ENCODE measurements at regions not wholly inside any gene's neighbourhood (a gene's known extent, or its start where the extent isn't known, plus 50 kb on each side); places are given as distances from the start of the nearest gene placed in this dataset.

GRCh38 chr3:30142946-30143345 is 463.5 kb upstream of the TGFBR2 start:
- no peaks in the 10 kb centered on the region for H3K79me2 ChIP-seq
- H4K20me1 ChIP-seq (ENCODE audit: insufficient read depth, poor library complexity, severe bottlenecking): no peaks in the 10 kb centered on the region
- TF ChIP-seq EZH2phosphoT487 (IDR thresholded peaks at IDR 0.05; ENCODE audit: low read depth, severe bottlenecking, unreplicated experiment): no peak
- no peak for TF ChIP-seq CTCF (IDR thresholded peaks at IDR 0.05; ENCODE audit: poor library complexity)
- TF ChIP-seq EZH2 (IDR thresholded peaks at IDR 0.05; ENCODE audit: borderline replicate concordance): no peak
- no peak for DNase-seq (ENCODE audit: low spot score)
- no peak overlapping the region for H3K4me3 ChIP-seq
- no peaks in the 10 kb centered on the region for H3K27me3 ChIP-seq
- no peaks in the 10 kb centered on the region for H3K9me3 ChIP-seq (ENCODE audit: low read depth)
- H2AFZ ChIP-seq: no peak overlapping the region
- no peaks in the 10 kb centered on the region for H3K36me3 ChIP-seq (replicated peaks; ENCODE audit: insufficient read depth, low read depth)
- no peaks in the 10 kb centered on the region for H3K9me2 ChIP-seq (replicated peaks; ENCODE audit: insufficient read depth)
- no peak overlapping the region for H3K4me2 ChIP-seq
- no peak overlapping the region for H3K27ac ChIP-seq
- H3K4me1 ChIP-seq (ENCODE audit: insufficient read depth): no peaks in the 10 kb centered on the region

- no peak for TF ChIP-seq CTCF (IDR thresholded peaks at IDR 0.05; ENCODE audit: poor library complexity)
- TF ChIP-seq EZH2 (IDR thresholded peaks at IDR 0.05; ENCODE audit: borderline replicate concordance): no peak
- TF ChIP-seq EZH2phosphoT487 (IDR thresholded peaks at IDR 0.05; ENCODE audit: low read depth, severe bottlenecking, unreplicated experiment): no peak
- DNase-seq (ENCODE audit: low spot score): no peak
- Histone ChIP-seq H3K4me2 (no peak overlapping the region), H3K4me3 (no peak overlapping the region), H3K27ac (no peak overlapping the region), H3K9me3 (ENCODE audit: low read depth) (no peaks in the 10 kb centered on the region), H2AFZ (no peak overlapping the region), H4K20me1 (ENCODE audit: insufficient read depth, poor library complexity, severe bottlenecking) (no peaks in the 10 kb centered on the region), H3K9me2 (replicated peaks; ENCODE audit: insufficient read depth) (no peaks in the 10 kb centered on the region), H3K36me3 (replicated peaks; ENCODE audit: insufficient read depth, low read depth) (no peaks in the 10 kb centered on the region), H3K4me1 (ENCODE audit: insufficient read depth) (no peaks in the 10 kb centered on the region), H3K79me2 (no peaks in the 10 kb centered on the region), H3K27me3 (no peaks in the 10 kb centered on the region)
Measured at GRCh38 chr3:30145281-30145680, 461.1 kb upstream of the TGFBR2 start.

GRCh38 chr3:30146978-30147377 is 459.4 kb upstream of the TGFBR2 start:
- no peak for TF ChIP-seq EZH2phosphoT487 (IDR thresholded peaks at IDR 0.05; ENCODE audit: low read depth, severe bottlenecking, unreplicated experiment)
- no peak for TF ChIP-seq EZH2 (IDR thresholded peaks at IDR 0.05; ENCODE audit: borderline replicate concordance)
- no peak for TF ChIP-seq CTCF (IDR thresholded peaks at IDR 0.05; ENCODE audit: poor library complexity)

GRCh38 chr3:30154853-30155252 is 451.5 kb upstream of the TGFBR2 start:
- TF ChIP-seq EZH2 (IDR thresholded peaks at IDR 0.05; ENCODE audit: borderline replicate concordance): no peak
- TF ChIP-seq CTCF (IDR thresholded peaks at IDR 0.05; ENCODE audit: poor library complexity): no peak
- TF ChIP-seq EZH2phosphoT487 (IDR thresholded peaks at IDR 0.05; ENCODE audit: low read depth, severe bottlenecking, unreplicated experiment): no peak
- WGBS (ENCODE audit: low lambda C conversion rate, missing lambda C conversion rate): 86% methylated on average over 2 of the region's 2 CpGs
- Histone ChIP-seq H4K20me1 (ENCODE audit: insufficient read depth, poor library complexity, severe bottlenecking) (no peaks in the 10 kb centered on the region), H3K4me2 (no peak overlapping the region), H3K4me1 (ENCODE audit: insufficient read depth) (no peaks in the 10 kb centered on the region), H3K9me2 (replicated peaks; ENCODE audit: insufficient read depth) (no peaks in the 10 kb centered on the region), H3K36me3 (replicated peaks; ENCODE audit: insufficient read depth, low read depth) (no peaks in the 10 kb centered on the region), H3K9me3 (ENCODE audit: low read depth) (no peaks in the 10 kb centered on the region), H3K27ac (no peak overlapping the region), H2AFZ (no peak overlapping the region), H3K27me3 (no peaks in the 10 kb centered on the region), H3K4me3 (no peak overlapping the region), H3K79me2 (no peaks in the 10 kb centered on the region)
- DNase-seq (ENCODE audit: low spot score): no peak

More at GRCh38 chr3:30146978-30147377, 459.4 kb upstream of the TGFBR2 start:
- H4K20me1 ChIP-seq (ENCODE audit: insufficient read depth, poor library complexity, severe bottlenecking): no peaks in the 10 kb centered on the region
- H3K9me2 ChIP-seq (replicated peaks; ENCODE audit: insufficient read depth): no peaks in the 10 kb centered on the region
- DNase-seq (ENCODE audit: low spot score): peak; percentile 15
- no peaks in the 10 kb centered on the region for H3K27me3 ChIP-seq
- no peak overlapping the region for H3K27ac ChIP-seq
- no peaks in the 10 kb centered on the region for H3K4me1 ChIP-seq (ENCODE audit: insufficient read depth)
- no peaks in the 10 kb centered on the region for H3K9me3 ChIP-seq (ENCODE audit: low read depth)
- H3K79me2 ChIP-seq: no peaks in the 10 kb centered on the region
- no peak overlapping the region for H3K4me3 ChIP-seq
- H3K4me2 ChIP-seq: no peak overlapping the region
- H3K36me3 ChIP-seq (replicated peaks; ENCODE audit: insufficient read depth, low read depth): no peaks in the 10 kb centered on the region
- no peak overlapping the region for H2AFZ ChIP-seq

Data from hepatocyte (in vitro differentiated cells).